HEK293 (cell line): ENCODE measurements at regions not wholly inside any gene's neighbourhood (a gene's known extent, or its start where the extent isn't known, plus 50 kb on each side); places are given as distances from the start of the nearest gene placed in this dataset.
A peak's percentile ranks its signal among the peaks of the same experiment; 100 is the strongest.

Experiments
- CTCF ChIA-PET: fragments of 350-600 bp; formaldehyde crosslinking; extraction: SDS; loops from one replicate; lab custom pipeline; 2021; ENCODE audit warnings: antibody characterized with exemption; lab: Yijun Ruan, JAX
- POLR2A ChIA-PET: fragments of 300-600 bp; formaldehyde crosslinking; extraction: SDS; loops from one replicate; lab custom pipeline; 2020; ENCODE audit warnings: antibody characterized with exemption, inconsistent platforms; lab: Yijun Ruan, JAX
- H3K27ac ChIP-seq: fragments of 200-500 bp; sonication (Bioruptor generic); 2 replicates; pipeline ENCODE4 v1.5.1; 2014; ENCODE audit warnings: low read depth, low read length, control low read depth, inconsistent platforms; ENCODE audit errors: extremely low read depth
- H3K36me3 ChIP-seq, 2 experiments: fragments of 200-500 bp in 1 of 2; sonication (Bioruptor generic) in 1 of 2; 1 replicate in 1 of 2; 2 replicates in 1 of 2; pipeline ENCODE4 v1.5.1; 2014 to 2017; ENCODE audit warnings: inconsistent platforms in 2 of 2, low read length in 2 of 2; ENCODE audit not compliant: control insufficient read depth in 2 of 2, insufficient read depth in 1 of 2
- H3K4me1 ChIP-seq: fragments of 200-500 bp; sonication (Bioruptor generic); 2 replicates; pipeline ENCODE4 v1.5.1; 2014; ENCODE audit warnings: mild to moderate bottlenecking, low read length, inconsistent platforms; ENCODE audit not compliant: control insufficient read depth, insufficient read depth
- H3K4me3 ChIP-seq: 2 replicates; pipeline ENCODE4 v1.5.1; 2011; ENCODE audit warnings: low read depth, mild to moderate bottlenecking, control low read depth, low read length, moderate library complexity
- H3K9me3 ChIP-seq: fragments of 200-500 bp; sonication (Bioruptor generic); 2 replicates; pipeline ENCODE4 v1.5.1; 2014; ENCODE audit warnings: low read depth, low read length, inconsistent platforms; ENCODE audit not compliant: control insufficient read depth, insufficient read depth
- GLIS1 ChIP-seq: fragments of 450-650 bp; formaldehyde crosslinking; IDR thresholded peaks from 2 replicates; pipeline ENCODE4 v1.5.1; 2016; ENCODE audit warnings: missing biosample characterization, missing genetic modification characterization
- HOXC10 ChIP-seq: sonication (generic); formaldehyde crosslinking; IDR thresholded peaks from 2 replicates; pipeline ENCODE4 v1.8.1; 2023; ENCODE audit warnings: mild to moderate bottlenecking, missing genetic modification reagents
- PRDM1 ChIP-seq: fragments of 450-650 bp; formaldehyde crosslinking; IDR thresholded peaks from 2 replicates; pipeline ENCODE4; 2016; ENCODE audit warnings: missing biosample characterization, missing genetic modification characterization
- RBAK ChIP-seq: fragments of 450-650 bp; formaldehyde crosslinking; IDR thresholded peaks from 2 replicates; pipeline ENCODE4 v1.5.1; 2016; ENCODE audit warnings: missing biosample characterization, missing genetic modification characterization
- SETDB1 ChIP-seq: IDR thresholded peaks from one replicate; pipeline ENCODE4 v1.6.1; 2017; ENCODE audit warnings: mild to moderate bottlenecking, low read length, moderate library complexity, mixed read lengths; ENCODE audit not compliant: insufficient read length
- SP3 ChIP-seq: fragments of 450-650 bp; formaldehyde crosslinking; IDR thresholded peaks from 2 replicates; pipeline ENCODE4 v1.5.1; 2016; ENCODE audit warnings: missing biosample characterization, missing genetic modification characterization
- WT1 ChIP-seq: fragments of 450-650 bp; formaldehyde crosslinking; IDR thresholded peaks from 2 replicates; pipeline ENCODE4 v1.5.1; 2016; ENCODE audit warnings: missing biosample characterization, missing genetic modification characterization
- ZFP3 ChIP-seq: fragments of 450-650 bp; formaldehyde crosslinking; IDR thresholded peaks from 2 replicates; pipeline ENCODE4 v1.5.1; 2016; ENCODE audit warnings: low read depth, missing biosample characterization, missing genetic modification characterization
- ZNF10 ChIP-seq: fragments of 450-650 bp; formaldehyde crosslinking; IDR thresholded peaks from 2 replicates; pipeline ENCODE4 v1.5.1; 2017; ENCODE audit warnings: missing biosample characterization, missing genetic modification characterization
- ZNF112 ChIP-seq: fragments of 450-650 bp; formaldehyde crosslinking; IDR thresholded peaks from 2 replicates; pipeline ENCODE4 v1.5.0; 2017; ENCODE audit warnings: missing biosample characterization, missing genetic modification characterization
- ZNF138 ChIP-seq: fragments of 450-650 bp; formaldehyde crosslinking; IDR thresholded peaks from 2 replicates; pipeline ENCODE4 v1.5.1; 2016; ENCODE audit warnings: missing biosample characterization, missing genetic modification characterization, borderline replicate concordance
- ZNF18 ChIP-seq: fragments of 450-650 bp; formaldehyde crosslinking; IDR thresholded peaks from 2 replicates; pipeline ENCODE4 v1.5.1; 2016; ENCODE audit warnings: missing biosample characterization, missing genetic modification characterization
- ZNF211 ChIP-seq: fragments of 450-650 bp; formaldehyde crosslinking; IDR thresholded peaks from 2 replicates; pipeline ENCODE4 v1.5.1; 2016; ENCODE audit warnings: low read depth, missing biosample characterization, missing genetic modification characterization
- ZNF23 ChIP-seq: fragments of 450-650 bp; formaldehyde crosslinking; IDR thresholded peaks from 2 replicates; pipeline ENCODE4 v1.5.1; 2016; ENCODE audit warnings: missing biosample characterization, missing genetic modification characterization, borderline replicate concordance
- ZNF302 ChIP-seq: fragments of 450-650 bp; formaldehyde crosslinking; IDR thresholded peaks from 2 replicates; pipeline ENCODE4 v1.5.1; 2016; ENCODE audit warnings: missing biosample characterization, missing genetic modification characterization, low read depth
- ZNF394 ChIP-seq: fragments of 450-650 bp; formaldehyde crosslinking; IDR thresholded peaks from 2 replicates; pipeline ENCODE4 v1.5.1; 2016; ENCODE audit warnings: missing biosample characterization, missing genetic modification characterization, mild to moderate bottlenecking, moderate library complexity, borderline replicate concordance
- ZNF449 ChIP-seq: fragments of 450-650 bp; formaldehyde crosslinking; IDR thresholded peaks from 2 replicates; pipeline ENCODE4 v1.5.1; 2017; ENCODE audit warnings: missing biosample characterization, mild to moderate bottlenecking, missing genetic modification characterization, moderate library complexity
- ZNF548 ChIP-seq: fragments of 450-650 bp; formaldehyde crosslinking; IDR thresholded peaks from 2 replicates; pipeline ENCODE4 v1.5.1; 2016; ENCODE audit warnings: missing biosample characterization, missing genetic modification characterization
- ZNF585B ChIP-seq: fragments of 450-650 bp; formaldehyde crosslinking; IDR thresholded peaks from 2 replicates; pipeline ENCODE4 v1.5.1; 2016; ENCODE audit warnings: missing biosample characterization, missing genetic modification characterization
- ZNF692 ChIP-seq: fragments of 450-650 bp; formaldehyde crosslinking; IDR thresholded peaks from 2 replicates; pipeline ENCODE4 v1.5.1; 2016; ENCODE audit warnings: missing biosample characterization, missing genetic modification characterization

GRCh38 chr4:19783667-19784223 is 468.0 kb upstream of the SLIT2 start (continued):
- TF ChIP-seq WT1 (tag by site-specific recombination) (no peak), ZNF394 (tag by site-specific recombination) (no peak), GLIS1 (tag by site-specific recombination) (no peak), ZNF302 (tag by site-specific recombination) (no peak), SP3 (no peak), ZNF112 (tag by site-specific recombination) (no peak), SETDB1 (peak; percentile 82), ZFP3 (tag by site-specific recombination) (no peak), ZNF18 (tag by site-specific recombination) (no peak), ZNF211 (tag by site-specific recombination) (no peak), ZNF585B (tag by site-specific recombination) (peak; percentile 89), ZNF449 (tag by site-specific recombination) (no peak)

- CTCF ChIA-PET = no interaction called here
- no peaks in the 10 kb centered on the region for H3K36me3 ChIP-seq
- no peak for TF ChIP-seq ZNF548 (tag by site-specific recombination)
- no peak for TF ChIP-seq ZNF10 (tag by site-specific recombination)
- TF ChIP-seq, all 188 proteins: peak for 0
- H3K4me3 ChIP-seq = no peak overlapping the region
- POLR2A ChIA-PET = no interaction called here
- no peak overlapping the region for H3K27ac ChIP-seq
- H3K4me1 ChIP-seq = no peaks in the 10 kb centered on the region
- no peaks in the 10 kb centered on the region for H3K9me3 ChIP-seq
Observed at GRCh38 chr4:19780871-19781270, 470.8 kb upstream of the SLIT2 start.

GRCh38 chr4:19776929-19777328 is 474.8 kb upstream of the SLIT2 start:
- TF ChIP-seq RBAK = no peak
- TF ChIP-seq ZNF138 = no peak
- TF ChIP-seq ZNF692 (tag by site-specific recombination) = no peak
- TF ChIP-seq PRDM1 (tag by site-specific recombination) = peak; percentile 53
- TF ChIP-seq HOXC10 (CRISPR knock-in tag) = no peak
- TF ChIP-seq ZNF10 (tag by site-specific recombination) = no peak
- TF ChIP-seq ZNF23 = no peak
- no peaks in the 10 kb centered on the region for H3K36me3 ChIP-seq
- no peak overlapping the region for H3K4me3 ChIP-seq
- CTCF ChIA-PET = interaction anchor here (0.6 kb wide), 1 partner anchor 32 kb away, joined by 5 read pairs; no protein-coding TSS in a partner anchor
- no peaks in the 10 kb centered on the region for H3K9me3 ChIP-seq
- POLR2A ChIA-PET = no interaction called here
- H3K4me1 ChIP-seq = no peaks in the 10 kb centered on the region
- no peak overlapping the region for H3K27ac ChIP-seq
